Lung (tissue), 11 donors: ENCODE measurements at regions not wholly inside any gene's neighbourhood (a gene's known extent, or its start where the extent isn't known, plus 50 kb on each side); places are given as distances from the start of the nearest gene placed in this dataset.
"Not testable (repeated sequence)": the region's sequence is repeated elsewhere in the genome, so short reads cannot be mapped to it uniquely, and the experiment has no call there.

ENCODE experiments used
- ATAC-seq: fragments of 200-7000 bp; cut with Tn5 transposase; one replicate; pipeline ENCODE4 v1.9.1; 2020; ENCODE audit warnings: moderate number of reproducible peaks; ENCODE audit not compliant: insufficient read depth, low FRiP score
- DNase-seq, 3 donors: peaks; one replicate each; pipeline ENCODE4 v3.0.0-alpha.2; 2013 to 2017
- H3K27ac ChIP-seq, 2 donors: one replicate each; pipeline ENCODE4 v1.5.1; 2013; ENCODE audit warnings: mild to moderate bottlenecking in 2 of 2, moderate library complexity in 2 of 2, control low read depth in 1 of 2, inconsistent platforms in 1 of 2, low read depth in 1 of 2, low read length in 1 of 2
- H3K27me3 ChIP-seq, 3 donors: one replicate each; pipeline ENCODE4 v1.5.1; 2013; ENCODE audit warnings: low read length in 2 of 3; ENCODE audit not compliant: control insufficient read depth in 3 of 3, insufficient read depth in 3 of 3
- H3K36me3 ChIP-seq, 4 donors: one replicate each; pipeline ENCODE4 v1.5.1; 2013; ENCODE audit warnings: low read length in 4 of 4, mild to moderate bottlenecking in 1 of 4, moderate library complexity in 1 of 4; ENCODE audit not compliant: control insufficient read depth in 4 of 4, insufficient read depth in 4 of 4
- H3K4me1 ChIP-seq, 5 donors: one replicate each; pipeline ENCODE4 v1.5.1; 2013; ENCODE audit warnings: low read length in 5 of 5, mild to moderate bottlenecking in 2 of 5, moderate library complexity in 1 of 5; ENCODE audit not compliant: control insufficient read depth in 5 of 5, insufficient read depth in 5 of 5
- H3K4me3 ChIP-seq: one replicate; pipeline ENCODE4 v1.5.1; 2013; ENCODE audit warnings: mild to moderate bottlenecking, control low read depth, moderate library complexity
- H3K9ac ChIP-seq, 2 donors: one replicate each; pipeline ENCODE4 v1.5.1; 2013; ENCODE audit warnings: low read length in 2 of 2, control low read depth in 1 of 2; ENCODE audit not compliant: insufficient read depth in 1 of 2
- H3K9me3 ChIP-seq, 4 donors: one replicate each; pipeline ENCODE4 v1.5.1; 2013; ENCODE audit warnings: low read length in 3 of 4, mild to moderate bottlenecking in 1 of 4, moderate library complexity in 1 of 4; ENCODE audit not compliant: control insufficient read depth in 4 of 4, insufficient read depth in 3 of 4
- CTCF ChIP-seq: IDR thresholded peaks from 2 replicates; pipeline ENCODE4 v1.5.1; 2012; ENCODE audit warnings: mild to moderate bottlenecking; ENCODE audit errors: control extremely low read depth, extremely low read depth
- WGBS, 2 donors: extraction: QIAGEN DNeasy Blood & Tissue Kit; methylation state at CpG; one replicate each; pipeline ENCODE4 v1.1.7; 2013; 5-methylcytosine and 5-hydroxymethylcytosine counted together
- donor health status: control.
- donor health status: control.
- donor health status: Bipolar disorder and iron deficiency.
- donor health status: healthy.
- donor health status: DM: yes; HTN: yes; CAD: no.

GRCh38 chr5:52300703-52301372, 486.9 kb upstream of the ITGA1 start:
- DNase-seq (no peak), ATAC-seq (no peak)
- no peaks in the 10 kb centered on the region for H3K27me3 ChIP-seq
- TF ChIP-seq CTCF, result no peak
- no peaks in the 10 kb centered on the region for H3K4me1 ChIP-seq
- no peak overlapping the region for H3K27ac ChIP-seq
- no peaks in the 10 kb centered on the region for H3K36me3 ChIP-seq
- WGBS, 2 donors, result 73 to 78% methylated on average over 2 of the region's 2 CpGs
- no peak overlapping the region for H3K9ac ChIP-seq
- no peak overlapping the region for H3K4me3 ChIP-seq
- peaks cover 0 to 8% (median 5%) of the 10 kb centered on the region in 4 donors for H3K9me3 ChIP-seq

GRCh38 chr5:52304816-52305215, 482.9 kb upstream of the ITGA1 start:
- ATAC-seq, H3K4me1 ChIP-seq, H3K4me3 ChIP-seq, H3K9me3 ChIP-seq, H3K36me3 ChIP-seq, DNase-seq, H3K27me3 ChIP-seq, H3K9ac ChIP-seq, H3K27ac ChIP-seq: not testable (repeated sequence)
- 83 to 84% methylated on average over 9 of the region's 9 CpGs for WGBS, 2 donors

GRCh38 chr5:52328220-52328806, 459.4 kb upstream of the ITGA1 start:
- no peak for TF ChIP-seq CTCF
- ATAC-seq, result no peak

GRCh38 chr5:52331725-52332124, 456.0 kb upstream of the ITGA1 start:
- Histone ChIP-seq H3K4me3 (no peak overlapping the region), H3K9me3 (no peaks in the 10 kb centered on the region), H3K27me3 (no peaks in the 10 kb centered on the region), H3K27ac (no peak overlapping the region), H3K9ac (no peak overlapping the region), H3K36me3 (no peaks in the 10 kb centered on the region), H3K4me1 (no peaks in the 10 kb centered on the region)
- ATAC-seq (no peak), DNase-seq (no peak)
- no peak for TF ChIP-seq CTCF
- 88 to 93% methylated on average over 1 of the region's 1 CpG for WGBS, 2 donors

More at GRCh38 chr5:52328220-52328806, 459.4 kb upstream of the ITGA1 start:
- Histone ChIP-seq H3K9me3 (peaks cover 0 to 6% (median 0%) of the 10 kb centered on the region in 4 donors), H3K27ac (no peak overlapping the region), H3K9ac (no peak overlapping the region), H3K36me3 (no peaks in the 10 kb centered on the region), H3K4me3 (no peak overlapping the region), H3K4me1 (no peaks in the 10 kb centered on the region), H3K27me3 (no peaks in the 10 kb centered on the region)
- no peak for DNase-seq
